ENCODE measurements at regions not wholly inside any gene's neighbourhood (a gene's known extent, or its start where the extent isn't known, plus 50 kb on each side); places are given as distances from the start of the nearest gene placed in this dataset.
A peak's percentile ranks its signal among the peaks of the same experiment; 100 is the strongest.
"Not testable (repeated sequence)": the region's sequence is repeated elsewhere in the genome, so short reads cannot be mapped to it uniquely, and the experiment has no call there.

- DNase-seq (ENCODE audit: low read depth) = no peak
Observed at GRCh38 chr5:17400724-17401469, 97.1 kb upstream of the TAF11L2 start.

GRCh38 chr5:17401470-17402288, 96.4 kb upstream of the TAF11L2 start:
- DNase-seq (ENCODE audit: low read depth) = no peak

GRCh38 chr5:17402289-17403121, 95.5 kb upstream of the TAF11L2 start:
- no peak for DNase-seq (ENCODE audit: low read depth)

GRCh38 chr5:17403695-17404490, 94.1 kb upstream of the TAF11L2 start:
- no peak for DNase-seq (ENCODE audit: low read depth)

- no peak for DNase-seq (ENCODE audit: low read depth)
Observed at GRCh38 chr5:17405976-17406375, 92.1 kb upstream of the TAF11L2 start.

GRCh38 chr5:17406423-17406838, 91.6 kb upstream of the TAF11L2 start:
- DNase-seq (ENCODE audit: low read depth) = no peak

- DNase-seq (ENCODE audit: low read depth) = peak; percentile 29
Observed at GRCh38 chr5:17411436-17412402, 86.3 kb upstream of the TAF11L2 start.

GRCh38 chr5:17412760-17413671, 85.0 kb upstream of the TAF11L2 start:
- DNase-seq (ENCODE audit: low read depth) = no peak

- DNase-seq (ENCODE audit: low read depth) = no peak
Observed at GRCh38 chr5:17413691-17414090, 84.3 kb upstream of the TAF11L2 start.

GRCh38 chr5:17415321-17415758, 82.7 kb upstream of the TAF11L2 start:
- DNase-seq (ENCODE audit: low read depth) = no peak

- not testable (repeated sequence) for DNase-seq (ENCODE audit: low read depth)
Observed at GRCh38 chr5:17416374-17416773, 81.7 kb upstream of the TAF11L2 start.

- DNase-seq (ENCODE audit: low read depth) = no peak
Observed at GRCh38 chr5:17424674-17425073, 73.4 kb upstream of the TAF11L2 start.

- no peak for DNase-seq (ENCODE audit: low read depth)
Observed at GRCh38 chr5:17425385-17426070, 72.5 kb upstream of the TAF11L2 start.

GRCh38 chr5:17426104-17426749, 71.8 kb upstream of the TAF11L2 start:
- no peak for DNase-seq (ENCODE audit: low read depth)

GRCh38 chr5:17428176-17428800, 69.7 kb upstream of the TAF11L2 start:
- no peak for DNase-seq (ENCODE audit: low read depth)

GRCh38 chr5:17429353-17429752, 68.7 kb upstream of the TAF11L2 start:
- DNase-seq (ENCODE audit: low read depth) = no peak

- DNase-seq (ENCODE audit: low read depth) = no peak
Observed at GRCh38 chr5:17430241-17430640, 67.8 kb upstream of the TAF11L2 start.

All from fibroblast of the conjunctiva (primary cell).